ENCODE measurements at regions not wholly inside any gene's neighbourhood (a gene's known extent, or its start where the extent isn't known, plus 50 kb on each side); places are given as distances from the start of the nearest gene placed in this dataset.

- TF ChIP-seq, protein P1, sequence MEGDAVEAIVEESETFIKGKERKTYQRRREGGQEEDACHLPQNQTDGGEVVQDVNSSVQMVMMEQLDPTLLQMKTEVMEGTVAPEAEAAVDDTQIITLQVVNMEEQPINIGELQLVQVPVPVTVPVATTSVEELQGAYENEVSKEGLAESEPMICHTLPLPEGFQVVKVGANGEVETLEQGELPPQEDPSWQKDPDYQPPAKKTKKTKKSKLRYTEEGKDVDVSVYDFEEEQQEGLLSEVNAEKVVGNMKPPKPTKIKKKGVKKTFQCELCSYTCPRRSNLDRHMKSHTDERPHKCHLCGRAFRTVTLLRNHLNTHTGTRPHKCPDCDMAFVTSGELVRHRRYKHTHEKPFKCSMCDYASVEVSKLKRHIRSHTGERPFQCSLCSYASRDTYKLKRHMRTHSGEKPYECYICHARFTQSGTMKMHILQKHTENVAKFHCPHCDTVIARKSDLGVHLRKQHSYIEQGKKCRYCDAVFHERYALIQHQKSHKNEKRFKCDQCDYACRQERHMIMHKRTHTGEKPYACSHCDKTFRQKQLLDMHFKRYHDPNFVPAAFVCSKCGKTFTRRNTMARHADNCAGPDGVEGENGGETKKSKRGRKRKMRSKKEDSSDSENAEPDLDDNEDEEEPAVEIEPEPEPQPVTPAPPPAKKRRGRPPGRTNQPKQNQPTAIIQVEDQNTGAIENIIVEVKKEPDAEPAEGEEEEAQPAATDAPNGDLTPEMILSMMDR (IDR thresholded peaks at IDR 0.05; ENCODE audit: low read depth, low read length, poor library complexity, severe bottlenecking): peak; percentile 75
- TF ChIP-seq EZH2phosphoT487 (IDR thresholded peaks at IDR 0.05; ENCODE audit: borderline replicate concordance, low read length): no peak
Measured at GRCh38 chr13:99442273-99442895, 58.9 kb upstream of the TM9SF2 start.
